OCI-LY3 (cell line): ENCODE measurements at regions not wholly inside any gene's neighbourhood (a gene's known extent, or its start where the extent isn't known, plus 50 kb on each side); places are given as distances from the start of the nearest gene placed in this dataset.

ENCODE experiments used
- CTCF ChIP-seq: fragments of 200-600, 300-600 bp; sonication (generic); IDR thresholded peaks from 2 replicates; pipeline ENCODE4 v1.5.1; 2014; ENCODE audit warnings: antibody characterized with exemption, low read length, low read depth
- EZH2phosphoT487 ChIP-seq: fragments of 200-600 bp; shearing (Covaris generic); IDR thresholded peaks from 2 replicates; pipeline ENCODE4 v1.6.1; 2018; ENCODE audit warnings: antibody characterized with exemption, mixed run types, low read depth

- TF ChIP-seq CTCF (no peak), EZH2phosphoT487 (no peak)
Observed at GRCh38 chr10:3955493-3955892, 170.5 kb upstream of the KLF6 start.
